ENCODE measurements at regions not wholly inside any gene's neighbourhood (a gene's known extent, or its start where the extent isn't known, plus 50 kb on each side); places are given as distances from the start of the nearest gene placed in this dataset.

DNA sequence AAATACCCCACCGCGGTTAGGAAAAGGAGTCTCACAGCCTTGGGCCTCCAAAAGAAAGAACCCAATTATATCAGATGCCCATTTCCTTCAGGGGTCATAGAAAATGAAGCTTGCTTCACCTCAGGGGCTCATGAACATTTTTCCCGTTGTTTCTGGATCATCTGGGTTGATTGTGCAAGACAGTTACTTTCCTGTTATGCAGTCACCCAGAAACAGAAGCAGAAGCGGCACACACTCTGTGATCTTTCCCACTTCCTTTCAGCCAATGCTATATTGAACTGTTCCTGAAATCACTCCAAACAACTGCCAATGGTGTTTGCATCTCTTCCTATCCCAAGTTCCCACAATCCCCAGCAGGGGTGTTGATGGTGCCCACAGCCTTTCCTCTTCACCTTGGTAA is 295.6 kb upstream of the RASGRP1 start:
- no peak overlapping the region for H3K4me2 ChIP-seq (ENCODE audit: insufficient read depth, low read length)
- no peaks in the 10 kb centered on the region for H3K9me3 ChIP-seq (ENCODE audit: low read depth, low read length)
- peak overlapping the region; percentile 5 for H2AFZ ChIP-seq (ENCODE audit: low read length)
- no peak overlapping the region for H3K27ac ChIP-seq (ENCODE audit: low read depth, low read length)
- DNase-seq (ENCODE audit: insufficient read length, low spot score, missing footprints): no peak
- no peak for TF ChIP-seq CTCF (IDR thresholded peaks at IDR 0.05; ENCODE audit: extremely low read depth, low read depth, low read length)
- peaks cover 16% of the 10 kb centered on the region for H3K4me1 ChIP-seq (ENCODE audit: insufficient read depth, low read length)
- no peaks in the 10 kb centered on the region for H3K79me2 ChIP-seq (ENCODE audit: insufficient read depth, low read length)
- H3K4me3 ChIP-seq (ENCODE audit: insufficient read depth, low read length): no peak overlapping the region
- H3K27me3 ChIP-seq (ENCODE audit: insufficient read depth, low read length): no peaks in the 10 kb centered on the region
- H3K36me3 ChIP-seq (ENCODE audit: insufficient read depth, low read length): no peaks in the 10 kb centered on the region
- H4K20me1 ChIP-seq (ENCODE audit: insufficient read depth, low read length): no peaks in the 10 kb centered on the region

- no peak overlapping the region for H2AFZ ChIP-seq (ENCODE audit: low read length)
- peaks cover 21% of the 10 kb centered on the region for H3K4me1 ChIP-seq (ENCODE audit: insufficient read depth, low read length)
- H3K79me2 ChIP-seq (ENCODE audit: insufficient read depth, low read length): no peaks in the 10 kb centered on the region
- no peak overlapping the region for H3K4me3 ChIP-seq (ENCODE audit: insufficient read depth, low read length)
- no peak for TF ChIP-seq CTCF (IDR thresholded peaks at IDR 0.05; ENCODE audit: extremely low read depth, low read depth, low read length)
- no peaks in the 10 kb centered on the region for H3K36me3 ChIP-seq (ENCODE audit: insufficient read depth, low read length)
- no peak overlapping the region for H3K4me2 ChIP-seq (ENCODE audit: insufficient read depth, low read length)
- H3K27ac ChIP-seq (ENCODE audit: low read depth, low read length): no peak overlapping the region
- DNase-seq (ENCODE audit: insufficient read length, low spot score, missing footprints): no peak
- no peaks in the 10 kb centered on the region for H3K27me3 ChIP-seq (ENCODE audit: insufficient read depth, low read length)
- no peaks in the 10 kb centered on the region for H4K20me1 ChIP-seq (ENCODE audit: insufficient read depth, low read length)
- no peaks in the 10 kb centered on the region for H3K9me3 ChIP-seq (ENCODE audit: low read depth, low read length)
Observed at GRCh38 chr15:38860674-38861073, 296.1 kb upstream of the RASGRP1 start.

DNA sequence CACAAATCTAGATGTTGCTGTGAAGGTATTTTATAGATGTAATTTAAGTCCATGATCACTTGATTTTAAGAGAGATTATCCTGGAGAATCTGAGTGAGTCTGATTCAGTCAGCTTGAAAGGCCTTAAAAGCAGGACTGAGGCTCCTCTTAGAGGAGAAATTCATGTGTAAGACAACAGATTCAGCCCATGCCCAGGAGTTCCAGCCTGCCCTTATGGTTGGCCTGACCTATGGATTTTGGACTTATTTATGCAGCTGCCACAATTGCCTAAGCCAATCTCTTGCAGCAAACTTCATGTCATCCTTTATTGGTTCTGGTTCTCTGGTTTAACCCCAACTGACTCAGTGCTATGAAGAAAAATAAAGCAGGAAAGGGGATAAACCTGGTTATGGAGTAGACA is 296.5 kb upstream of the RASGRP1 start:
- Histone ChIP-seq H3K36me3 (ENCODE audit: insufficient read depth, low read length) (no peaks in the 10 kb centered on the region), H4K20me1 (ENCODE audit: insufficient read depth, low read length) (no peaks in the 10 kb centered on the region), H3K27ac (ENCODE audit: low read depth, low read length) (no peak overlapping the region), H3K4me1 (ENCODE audit: insufficient read depth, low read length) (peaks cover 21% of the 10 kb centered on the region), H2AFZ (ENCODE audit: low read length) (peak overlapping the region; percentile 7), H3K9me3 (ENCODE audit: low read depth, low read length) (no peaks in the 10 kb centered on the region), H3K4me2 (ENCODE audit: insufficient read depth, low read length) (no peak overlapping the region), H3K79me2 (ENCODE audit: insufficient read depth, low read length) (no peaks in the 10 kb centered on the region), H3K27me3 (ENCODE audit: insufficient read depth, low read length) (no peaks in the 10 kb centered on the region), H3K4me3 (ENCODE audit: insufficient read depth, low read length) (no peak overlapping the region)
- TF ChIP-seq CTCF (IDR thresholded peaks at IDR 0.05; ENCODE audit: extremely low read depth, low read depth, low read length): no peak
- no peak for DNase-seq (ENCODE audit: insufficient read length, low spot score, missing footprints)

GRCh38 chr15:38862099-38862498 is 297.5 kb upstream of the RASGRP1 start:
- Histone ChIP-seq H3K4me2 (ENCODE audit: insufficient read depth, low read length) (no peak overlapping the region), H3K27ac (ENCODE audit: low read depth, low read length) (no peak overlapping the region), H3K4me3 (ENCODE audit: insufficient read depth, low read length) (no peak overlapping the region), H3K27me3 (ENCODE audit: insufficient read depth, low read length) (no peaks in the 10 kb centered on the region), H2AFZ (ENCODE audit: low read length) (no peak overlapping the region), H4K20me1 (ENCODE audit: insufficient read depth, low read length) (no peaks in the 10 kb centered on the region), H3K36me3 (ENCODE audit: insufficient read depth, low read length) (no peaks in the 10 kb centered on the region), H3K79me2 (ENCODE audit: insufficient read depth, low read length) (no peaks in the 10 kb centered on the region), H3K9me3 (ENCODE audit: low read depth, low read length) (no peaks in the 10 kb centered on the region), H3K4me1 (ENCODE audit: insufficient read depth, low read length) (peaks cover 23% of the 10 kb centered on the region)
- DNase-seq (ENCODE audit: insufficient read length, low spot score, missing footprints): no peak
- no peak for TF ChIP-seq CTCF (IDR thresholded peaks at IDR 0.05; ENCODE audit: extremely low read depth, low read depth, low read length)

Data from osteoblast (primary cell).